GM23248 (cell line): ENCODE measurements at regions not wholly inside any gene's neighbourhood (a gene's known extent, or its start where the extent isn't known, plus 50 kb on each side); places are given as distances from the start of the nearest gene placed in this dataset.

Experiments used
- EZH2 ChIP-seq: fragments of 200-600 bp; sonication (generic); IDR thresholded peaks from 2 replicates; pipeline ENCODE4 v1.6.1; 2018; ENCODE audit warnings: antibody characterized with exemption, mild to moderate bottlenecking; ENCODE audit not compliant: insufficient read depth, poor library complexity, severe bottlenecking
- EZH2phosphoT487 ChIP-seq: fragments of 200-600 bp; sonication (generic); IDR thresholded peaks from 2 replicates; pipeline ENCODE4 v1.6.1; 2018; ENCODE audit warnings: antibody characterized with exemption, moderate library complexity, mild to moderate bottlenecking, low read depth; ENCODE audit not compliant: insufficient read depth

DNA sequence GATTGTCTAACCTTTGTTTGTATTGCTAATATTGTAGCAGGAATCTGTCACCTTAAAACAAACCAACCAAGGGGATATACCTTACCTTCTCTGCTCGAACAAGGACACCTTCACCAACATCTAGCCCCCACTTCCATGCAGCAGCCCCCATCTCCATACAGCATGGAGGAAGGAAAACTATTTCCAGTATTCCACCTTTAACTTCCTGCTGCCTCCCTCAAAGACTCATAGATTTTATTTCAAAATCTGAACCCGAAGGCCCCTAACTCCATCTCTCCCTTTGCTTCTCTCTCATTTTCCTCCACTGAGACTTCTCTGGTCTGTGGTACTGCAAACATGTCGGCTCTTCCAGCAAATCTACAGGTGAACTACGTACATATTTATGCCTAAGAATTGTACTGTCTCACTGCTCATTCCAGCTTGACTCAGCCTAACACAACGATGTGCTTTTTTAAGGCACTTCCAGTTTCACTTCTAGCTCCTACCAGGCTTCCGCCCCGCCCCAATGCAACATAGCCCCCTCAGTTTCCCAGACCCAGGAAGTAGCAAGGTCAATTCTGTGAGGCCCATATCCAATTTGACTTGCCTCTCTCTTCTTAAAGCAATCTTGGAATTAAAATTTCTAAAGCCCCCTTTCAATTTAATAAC is 70.7 kb upstream of the RNF38 start:
- TF ChIP-seq EZH2, result no peak
- no peak for TF ChIP-seq EZH2phosphoT487
